GM19324 (cell line): ENCODE measurements at regions not wholly inside any gene's neighbourhood (a gene's known extent, or its start where the extent isn't known, plus 50 kb on each side); places are given as distances from the start of the nearest gene placed in this dataset.

ENCODE experiments used
- ATAC-seq: cut with Tn5 transposase; IDR thresholded peaks from one replicate; pipeline ENCODE4 v1.9.1; 2021; ENCODE audit warnings: mild to moderate bottlenecking, moderate library complexity; ENCODE audit not compliant: unreplicated experiment, low FRiP score

GRCh38 chr13:64997438-64997837 is 2232.7 kb downstream of the PCDH9 start:
- ATAC-seq: no peak

DNA sequence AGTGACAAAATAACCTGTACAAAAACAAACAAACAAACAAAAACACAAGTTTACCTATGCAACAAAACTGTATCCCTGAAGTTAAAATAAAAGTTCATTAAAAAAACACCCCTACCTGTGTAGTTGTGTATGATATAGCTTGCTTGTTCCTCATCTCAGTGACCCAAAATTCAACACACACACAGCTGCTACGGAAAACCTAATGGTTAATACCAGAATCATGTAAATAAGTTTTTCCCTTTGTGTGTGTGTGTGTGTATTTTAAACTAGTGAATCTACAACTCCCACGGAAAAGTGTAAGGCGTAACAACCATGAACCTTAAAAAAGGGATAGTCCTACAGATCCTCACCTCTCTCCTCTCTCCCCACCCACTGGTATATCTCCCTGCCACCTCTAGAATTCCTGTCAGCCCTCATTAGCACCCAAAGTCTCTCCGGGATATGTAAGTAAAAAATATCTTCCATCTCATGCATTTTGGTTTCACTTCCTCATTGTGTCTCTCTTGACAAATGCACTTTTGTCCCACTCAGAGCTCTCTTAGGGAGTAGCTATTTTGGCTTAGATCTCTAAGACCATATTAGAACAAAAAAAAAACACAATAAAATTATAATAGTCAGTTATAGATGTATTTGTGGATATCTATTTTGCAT is 2236.5 kb downstream of the PCDH9 start:
- ATAC-seq: peak; percentile 70

- no peak for ATAC-seq
These were observed 2237.8 kb downstream of the PCDH9 start for GRCh38 chr13:64992314-64992713.

- no peak for ATAC-seq
These were observed 2245.1 kb downstream of the PCDH9 start for GRCh38 chr13:64985075-64985474.

DNA sequence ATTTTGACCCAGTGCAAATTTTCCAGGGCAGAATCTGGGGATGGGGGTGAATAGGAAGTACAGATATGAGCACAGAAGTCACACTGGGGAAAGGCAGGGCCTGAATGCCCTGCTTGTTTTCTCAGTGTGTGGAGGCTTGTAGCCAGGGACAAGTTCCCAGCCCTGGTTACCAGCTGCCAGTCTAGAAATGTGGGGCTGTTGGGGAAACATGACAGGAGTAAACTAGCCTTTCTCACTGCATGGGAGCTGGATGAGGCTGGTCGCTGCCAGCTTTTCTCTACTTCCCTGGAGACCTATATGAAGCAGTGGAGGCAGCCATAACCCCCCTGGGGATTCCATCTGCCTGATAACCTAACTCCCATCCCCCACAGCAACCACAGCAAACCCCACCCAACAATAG is 2267.7 kb downstream of the PCDH9 start:
- no peak for ATAC-seq

- ATAC-seq: no peak
These were observed 2270.9 kb downstream of the PCDH9 start for GRCh38 chr13:64959276-64959675.

DNA sequence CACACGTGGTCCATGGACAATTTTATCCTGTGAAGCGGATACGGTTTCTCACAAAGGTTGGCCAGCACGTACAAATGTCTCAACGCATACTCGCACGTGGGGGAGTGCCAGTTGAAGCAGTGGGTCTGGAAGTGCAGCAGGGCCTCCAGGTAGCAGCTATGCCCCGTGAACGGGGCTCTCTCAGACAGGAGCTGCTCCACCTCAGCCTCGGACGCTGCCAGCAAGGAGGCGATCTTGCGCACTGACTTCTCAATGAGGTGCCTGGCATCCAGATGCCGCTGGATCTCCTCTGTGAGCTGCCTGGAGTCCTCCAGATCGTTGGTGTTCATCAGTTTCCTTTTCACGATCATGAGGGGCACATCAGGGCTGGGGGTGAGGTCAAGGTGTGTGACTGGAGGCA is 2272.0 kb downstream of the PCDH9 start:
- no peak for ATAC-seq

GRCh38 chr13:64938660-64939059 is 2291.5 kb downstream of the PCDH9 start:
- no peak for ATAC-seq

GRCh38 chr13:64937302-64937701 is 2292.8 kb downstream of the PCDH9 start:
- ATAC-seq: no peak

DNA sequence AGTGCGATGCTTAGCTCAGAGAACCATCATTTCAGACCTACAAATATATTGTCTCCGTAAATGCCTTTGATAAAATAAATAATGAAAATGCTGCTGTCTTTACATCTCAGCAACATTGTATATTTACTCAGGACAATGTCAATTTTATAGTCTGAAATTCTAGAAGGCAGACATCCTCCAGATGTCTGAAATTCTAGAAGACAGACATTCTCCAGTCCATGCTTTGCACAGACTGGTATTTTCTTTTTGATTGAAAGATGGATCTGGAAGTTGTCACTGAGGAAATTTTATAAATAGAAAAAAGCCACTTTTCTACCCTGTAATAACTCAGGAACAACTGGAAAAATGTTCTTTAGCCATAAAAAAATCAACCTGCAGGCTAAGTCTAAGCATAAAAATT is 2293.3 kb downstream of the PCDH9 start:
- no peak for ATAC-seq

DNA sequence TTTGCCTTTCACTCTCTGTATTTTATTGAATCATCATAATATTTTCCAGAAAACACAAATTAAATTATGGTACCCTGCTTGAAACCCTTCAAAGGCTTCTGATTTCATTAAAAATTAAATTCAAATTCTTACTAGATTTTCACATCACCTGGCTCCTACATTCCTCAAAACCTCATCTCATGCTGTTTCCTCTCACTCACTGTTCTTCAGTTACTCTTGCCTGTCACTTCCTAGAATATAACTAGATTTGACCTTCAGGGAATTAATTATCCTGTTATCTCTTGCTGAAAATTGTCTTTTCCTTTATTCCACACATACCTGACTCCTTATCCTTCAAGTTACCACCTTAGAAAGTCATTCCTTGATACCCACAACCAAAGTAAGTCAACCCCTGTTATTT is 2294.7 kb downstream of the PCDH9 start:
- ATAC-seq: no peak

DNA sequence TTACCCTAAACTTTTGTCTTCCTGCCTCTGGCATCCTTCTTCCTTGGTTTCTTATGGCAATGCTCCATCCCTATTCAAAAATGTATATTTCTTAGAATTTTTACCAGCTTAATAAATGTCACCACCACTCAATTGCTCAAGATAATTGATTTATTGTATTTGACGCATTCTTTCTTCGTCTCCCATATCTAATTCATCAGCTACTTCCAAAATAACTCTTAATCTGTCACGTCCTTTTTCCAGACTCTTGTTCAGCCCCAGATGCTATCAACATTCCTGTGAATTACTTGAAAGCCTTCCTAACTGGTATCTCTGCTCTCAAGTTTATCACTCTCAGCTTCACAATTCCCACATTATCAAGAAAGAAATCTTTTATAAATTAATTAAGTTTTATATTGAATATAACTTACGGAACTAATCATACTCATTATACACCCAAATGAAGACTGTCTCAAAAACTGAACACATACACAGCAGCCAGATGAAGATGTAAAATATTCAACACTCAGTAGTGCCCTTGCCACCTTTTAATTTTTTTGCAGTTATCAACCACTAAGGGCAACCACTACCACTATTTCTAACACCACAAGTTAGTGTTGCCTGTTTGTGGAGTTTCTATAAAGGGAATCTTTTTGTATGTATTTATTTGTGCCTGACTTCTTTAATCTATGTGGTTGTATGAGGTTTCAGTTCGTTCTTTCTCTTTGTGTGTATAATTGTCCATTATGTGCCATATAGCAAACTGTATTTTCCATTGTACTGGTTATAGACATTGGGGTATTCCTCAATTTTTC is 2295.4 kb downstream of the PCDH9 start:
- no peak for ATAC-seq

GRCh38 chr13:64930636-64931035 is 2299.5 kb downstream of the PCDH9 start:
- ATAC-seq: no peak

DNA sequence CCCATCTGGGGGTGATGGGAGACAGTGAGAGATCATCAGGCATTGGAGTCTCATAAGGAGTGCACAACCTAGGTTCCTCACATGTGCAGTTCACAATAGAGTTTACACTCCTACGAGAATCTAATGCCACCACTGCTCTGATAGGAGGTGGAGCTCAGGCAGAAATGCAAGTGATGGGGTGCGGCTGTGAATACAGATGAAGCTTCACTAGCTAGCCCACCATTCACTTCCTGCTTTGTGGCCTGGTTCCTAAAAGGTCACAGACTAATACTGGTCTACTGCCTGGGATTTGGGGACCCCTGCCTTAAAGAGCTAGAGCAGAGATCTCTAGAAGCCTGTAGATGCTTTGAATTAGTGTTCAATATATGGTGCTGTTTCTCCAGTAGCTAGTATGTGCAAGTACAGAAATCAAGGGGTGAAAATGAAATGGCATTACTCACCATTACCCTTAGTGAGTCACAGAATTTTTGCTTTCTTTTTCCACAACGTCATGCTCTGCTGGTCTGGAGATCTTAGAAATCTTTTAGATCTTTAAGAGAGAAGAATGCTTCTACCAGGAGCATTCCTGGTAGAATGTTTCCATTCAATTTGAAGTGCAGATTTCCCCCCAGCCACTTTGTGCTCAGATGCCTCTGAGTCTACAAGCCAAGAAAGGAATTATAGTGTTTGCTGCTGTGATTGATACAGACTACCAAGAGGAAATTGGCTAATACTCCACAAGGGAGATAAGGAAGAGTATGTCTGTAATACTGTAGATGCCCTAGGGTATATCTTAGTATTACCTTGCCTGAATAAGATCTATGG is 2301.2 kb downstream of the PCDH9 start:
- peak; percentile 77 for ATAC-seq

DNA sequence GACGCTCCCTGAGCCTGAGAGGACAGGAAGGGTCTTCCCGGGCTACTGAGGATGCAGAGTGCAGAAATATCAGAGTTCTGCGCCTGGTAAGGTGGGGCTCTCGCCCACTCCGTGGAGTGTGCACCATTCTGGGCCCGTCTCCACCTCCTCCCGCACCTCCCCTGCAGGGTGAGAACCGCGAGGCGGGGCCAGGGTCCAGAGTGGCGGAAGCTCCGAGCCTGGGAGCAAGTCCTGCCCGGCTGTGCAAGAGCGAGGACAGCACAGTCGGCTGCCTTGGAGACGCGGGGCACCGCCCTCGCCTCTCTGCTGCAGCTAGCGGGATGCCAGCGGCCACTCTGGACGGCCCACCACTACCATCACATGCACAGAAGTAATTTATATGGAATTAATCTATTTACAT is 2304.4 kb downstream of the PCDH9 start:
- ATAC-seq: no peak

GRCh38 chr13:64925284-64925683 is 2304.9 kb downstream of the PCDH9 start:
- no peak for ATAC-seq

- ATAC-seq: no peak
These were observed 2305.7 kb downstream of the PCDH9 start for GRCh38 chr13:64924401-64924800.

GRCh38 chr13:64917566-64917965 is 2312.6 kb downstream of the PCDH9 start:
- no peak for ATAC-seq

GRCh38 chr13:64912141-64912540 is 2318.0 kb downstream of the PCDH9 start:
- ATAC-seq: no peak

GRCh38 chr13:64910096-64910495 is 2320.0 kb downstream of the PCDH9 start:
- no peak for ATAC-seq

DNA sequence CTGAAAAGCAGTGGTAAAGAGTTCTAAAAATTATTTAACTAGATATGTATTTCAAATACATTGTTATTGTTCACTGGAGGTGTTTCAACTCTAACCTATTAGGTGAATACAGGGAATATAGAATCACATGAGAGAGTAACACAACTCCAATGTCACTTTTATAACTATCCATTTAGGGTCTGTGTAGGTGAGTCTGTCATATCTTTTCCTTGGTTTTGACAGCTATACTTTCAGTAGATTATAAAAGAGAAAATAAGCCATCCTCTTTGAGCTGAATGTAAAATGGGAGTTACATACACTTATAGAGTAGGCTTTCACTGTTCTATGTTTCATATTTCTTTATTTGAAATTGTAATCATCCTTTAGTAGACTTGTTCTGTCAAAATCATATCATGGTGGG is 2321.0 kb downstream of the PCDH9 start:
- ATAC-seq: no peak
